AG10803 (cell line): ENCODE measurements at regions not wholly inside any gene's neighbourhood (a gene's known extent, or its start where the extent isn't known, plus 50 kb on each side); places are given as distances from the start of the nearest gene placed in this dataset.

Experiments
- DNase-seq: peaks from one replicate; pipeline ENCODE4 v3.0.0; 2010; ENCODE audit warnings: low read depth
- H3K4me3 ChIP-seq: 2 replicates; pipeline ENCODE4 v1.5.1; 2011; ENCODE audit warnings: mild to moderate bottlenecking, low read length, control low read depth
- TF ChIP-seq, protein P1 (sequence below): conservative IDR thresholded peaks from 2 replicates; pipeline ENCODE4 v1.5.1; 2011; ENCODE audit warnings: mild to moderate bottlenecking, low read length, control low read depth, inconsistent platforms

GRCh38 chr14:97337267-97337666 lies 540.1 kb downstream of the VRK1 start:
- TF ChIP-seq, protein P1, sequence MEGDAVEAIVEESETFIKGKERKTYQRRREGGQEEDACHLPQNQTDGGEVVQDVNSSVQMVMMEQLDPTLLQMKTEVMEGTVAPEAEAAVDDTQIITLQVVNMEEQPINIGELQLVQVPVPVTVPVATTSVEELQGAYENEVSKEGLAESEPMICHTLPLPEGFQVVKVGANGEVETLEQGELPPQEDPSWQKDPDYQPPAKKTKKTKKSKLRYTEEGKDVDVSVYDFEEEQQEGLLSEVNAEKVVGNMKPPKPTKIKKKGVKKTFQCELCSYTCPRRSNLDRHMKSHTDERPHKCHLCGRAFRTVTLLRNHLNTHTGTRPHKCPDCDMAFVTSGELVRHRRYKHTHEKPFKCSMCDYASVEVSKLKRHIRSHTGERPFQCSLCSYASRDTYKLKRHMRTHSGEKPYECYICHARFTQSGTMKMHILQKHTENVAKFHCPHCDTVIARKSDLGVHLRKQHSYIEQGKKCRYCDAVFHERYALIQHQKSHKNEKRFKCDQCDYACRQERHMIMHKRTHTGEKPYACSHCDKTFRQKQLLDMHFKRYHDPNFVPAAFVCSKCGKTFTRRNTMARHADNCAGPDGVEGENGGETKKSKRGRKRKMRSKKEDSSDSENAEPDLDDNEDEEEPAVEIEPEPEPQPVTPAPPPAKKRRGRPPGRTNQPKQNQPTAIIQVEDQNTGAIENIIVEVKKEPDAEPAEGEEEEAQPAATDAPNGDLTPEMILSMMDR, result no peak
- no peak for DNase-seq
- no peak overlapping the region for H3K4me3 ChIP-seq

- TF ChIP-seq, protein P1, result no peak
- no peak for DNase-seq
- H3K4me3 ChIP-seq, result no peak overlapping the region
Observed at GRCh38 chr14:97337670-97338069, 540.5 kb downstream of the VRK1 start.

DNA sequence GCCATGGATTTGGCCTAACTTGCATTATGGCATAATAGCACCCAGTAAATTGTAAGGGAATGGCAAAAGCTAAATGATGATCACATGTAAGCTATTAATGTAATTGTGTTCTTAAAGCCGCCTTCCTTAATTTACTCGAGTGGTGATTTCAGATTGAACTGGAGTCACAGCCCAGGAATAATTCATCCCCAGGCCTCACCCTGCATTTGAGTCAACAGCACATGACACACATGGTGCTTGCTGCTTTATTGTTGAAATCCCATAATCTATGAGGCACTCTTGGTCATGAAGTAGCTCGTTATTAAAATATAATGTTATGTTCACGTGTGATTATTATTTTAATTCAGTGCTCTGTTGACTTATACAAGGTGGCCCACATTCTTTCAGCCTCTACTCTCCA lies 547.5 kb downstream of the VRK1 start:
- H3K4me3 ChIP-seq, result no peak overlapping the region
- TF ChIP-seq, protein P1, result no peak

DNA sequence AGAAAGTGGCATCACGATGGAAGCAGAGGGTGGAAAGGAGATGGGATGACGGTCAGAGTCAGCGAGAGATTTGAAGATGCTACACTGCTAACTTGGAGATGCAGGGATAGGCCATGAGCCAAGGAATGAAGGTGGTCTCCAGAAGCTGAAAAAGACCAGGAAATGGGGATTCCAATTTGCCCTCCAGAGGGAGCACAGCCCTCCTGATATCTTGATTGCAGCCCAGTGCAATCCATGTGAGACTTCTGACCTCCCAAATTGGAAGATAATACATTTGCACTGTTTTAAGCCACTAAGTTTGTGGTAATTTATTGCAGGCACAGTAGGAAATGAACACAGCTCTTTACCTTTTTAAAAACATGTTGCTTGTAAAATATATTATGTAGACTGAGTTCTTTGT lies 549.5 kb downstream of the VRK1 start:
- no peak overlapping the region for H3K4me3 ChIP-seq
- TF ChIP-seq, protein P1, result no peak
- DNase-seq, result no peak

More for the DNA sequence above, 547.5 kb downstream of the VRK1 start:
- no peak for DNase-seq

DNA sequence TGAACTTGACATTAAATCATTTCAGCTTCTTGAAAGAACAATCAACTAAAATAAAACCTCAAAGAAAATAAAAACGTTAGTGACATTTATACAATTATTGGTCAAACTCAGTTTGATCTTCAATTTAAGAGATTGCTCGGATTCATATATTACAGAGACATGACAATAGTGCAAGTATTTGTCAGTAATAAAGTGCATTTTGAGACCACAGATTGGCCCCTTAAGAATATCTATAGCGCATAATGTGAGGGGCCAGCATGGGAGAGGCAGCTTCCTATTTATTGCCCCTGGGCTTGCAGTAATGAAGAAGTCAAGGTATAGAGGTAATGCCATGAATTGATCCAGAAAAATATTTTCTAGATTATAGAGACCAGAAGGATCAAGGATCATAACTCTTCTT lies 552.3 kb downstream of the VRK1 start:
- H3K4me3 ChIP-seq, result no peak overlapping the region
- TF ChIP-seq, protein P1, result no peak
- DNase-seq, result no peak

DNA sequence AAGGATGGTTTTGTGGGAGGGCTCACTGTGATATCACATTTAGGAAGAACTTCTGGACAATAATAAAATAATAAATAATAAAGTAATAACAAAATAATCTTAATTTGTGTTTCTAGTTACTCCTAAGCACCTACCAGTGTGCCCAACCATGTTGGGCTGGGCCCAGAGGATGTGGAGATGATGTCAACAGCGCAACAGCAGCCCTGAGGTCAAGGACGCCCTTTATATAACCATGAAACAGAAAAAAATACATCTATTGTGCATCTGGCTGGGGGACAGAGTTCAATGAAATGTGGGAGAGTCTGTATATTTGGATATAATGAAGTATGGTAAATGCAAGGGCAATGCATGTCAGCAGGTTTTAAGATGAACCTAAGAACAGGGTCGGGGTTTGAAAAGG lies 552.8 kb downstream of the VRK1 start:
- H3K4me3 ChIP-seq, result no peak overlapping the region
- TF ChIP-seq, protein P1, result no peak
- DNase-seq, result no peak

DNA sequence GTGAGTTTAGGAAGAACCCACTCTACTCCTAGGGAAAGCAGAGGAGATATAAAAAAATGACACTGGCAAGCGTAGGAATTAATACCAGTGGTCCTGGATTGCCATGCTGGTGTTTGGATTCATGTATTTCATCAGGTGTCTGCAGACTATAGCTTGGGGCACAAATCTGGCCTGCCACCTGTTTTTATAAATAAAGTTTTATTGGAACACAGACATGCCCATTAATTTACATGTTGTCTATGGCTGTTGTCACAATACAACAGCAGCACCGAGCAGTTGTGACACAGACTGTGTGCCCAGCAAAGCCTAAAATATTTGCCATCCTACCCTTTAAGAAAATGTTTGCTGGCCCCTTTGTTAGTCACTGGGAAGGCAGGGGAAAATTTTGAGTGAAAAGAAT lies 553.2 kb downstream of the VRK1 start:
- H3K4me3 ChIP-seq, result no peak overlapping the region
- TF ChIP-seq, protein P1, result no peak
- no peak for DNase-seq
